Right lung (tissue), 2 donors: ENCODE measurements at regions not wholly inside any gene's neighbourhood (a gene's known extent, or its start where the extent isn't known, plus 50 kb on each side); places are given as distances from the start of the nearest gene placed in this dataset.

Experiments used
- DNase-seq, 2 donors: peaks; one replicate each; pipeline ENCODE4 v3.0.0-alpha.2; 2013

- DNase-seq, result no peak
These were observed 145.8 kb upstream of the ETS2 start for GRCh38 chr21:38659936-38660332.

GRCh38 chr21:38660333-38661196, 145.2 kb upstream of the ETS2 start:
- peak in 1 of 2 donors; percentile 33 for DNase-seq

DNA sequence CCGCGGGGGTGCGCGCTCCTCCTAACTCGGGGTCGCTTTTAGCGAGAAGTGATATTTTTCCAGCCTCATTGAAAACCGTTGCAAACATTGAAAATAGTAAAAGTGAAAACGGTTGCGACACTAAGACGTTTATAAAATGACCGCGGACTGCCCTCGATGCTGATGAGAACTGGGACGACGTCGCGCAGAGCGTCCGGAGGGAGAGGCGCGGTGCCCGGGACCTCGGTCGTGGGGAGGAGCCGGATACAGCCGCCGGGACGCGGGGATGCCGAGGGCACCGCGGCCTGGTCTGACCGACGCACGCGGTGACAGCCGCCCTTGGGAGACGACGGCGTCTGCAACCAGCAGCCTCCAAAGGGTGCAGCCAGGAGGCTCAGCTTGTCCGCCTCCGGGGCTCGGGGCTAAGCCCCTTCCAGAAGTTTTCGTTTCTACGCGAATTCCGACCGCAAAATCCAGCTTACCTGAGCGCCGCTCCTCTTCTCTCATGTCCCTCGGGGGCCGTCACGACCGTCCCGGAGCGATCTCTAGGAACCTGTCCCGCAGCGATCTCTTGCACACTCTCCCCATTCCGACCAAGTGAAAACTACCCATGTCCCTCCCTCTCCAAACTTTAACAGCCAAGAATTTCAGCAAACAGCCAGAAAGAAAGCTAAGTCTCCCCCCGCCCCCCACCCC, 144.4 kb upstream of the ETS2 start:
- DNase-seq, result peak; percentile 27 to 47

- DNase-seq, result peak; percentile 34
These were observed 143.7 kb upstream of the ETS2 start for GRCh38 chr21:38661889-38662568.

DNA sequence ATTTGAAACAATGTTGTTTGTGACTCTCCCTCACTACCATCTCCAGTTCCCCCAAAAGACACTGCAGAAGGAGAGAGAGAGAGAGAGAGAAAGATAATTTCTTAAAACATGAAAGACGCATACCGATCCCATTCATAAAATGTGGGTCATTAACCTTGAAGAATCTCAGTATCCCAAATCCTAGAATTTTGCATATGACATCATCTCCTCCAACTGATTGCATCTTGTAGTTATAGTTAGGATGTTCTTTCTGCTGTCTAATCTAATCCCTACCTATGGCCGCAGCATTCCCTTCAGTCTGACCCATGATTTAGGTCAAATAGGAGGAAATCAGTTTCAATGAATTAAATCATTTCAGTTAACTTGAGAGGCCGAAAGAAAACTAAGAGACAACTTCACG, 142.4 kb upstream of the ETS2 start:
- DNase-seq, result no peak

DNA sequence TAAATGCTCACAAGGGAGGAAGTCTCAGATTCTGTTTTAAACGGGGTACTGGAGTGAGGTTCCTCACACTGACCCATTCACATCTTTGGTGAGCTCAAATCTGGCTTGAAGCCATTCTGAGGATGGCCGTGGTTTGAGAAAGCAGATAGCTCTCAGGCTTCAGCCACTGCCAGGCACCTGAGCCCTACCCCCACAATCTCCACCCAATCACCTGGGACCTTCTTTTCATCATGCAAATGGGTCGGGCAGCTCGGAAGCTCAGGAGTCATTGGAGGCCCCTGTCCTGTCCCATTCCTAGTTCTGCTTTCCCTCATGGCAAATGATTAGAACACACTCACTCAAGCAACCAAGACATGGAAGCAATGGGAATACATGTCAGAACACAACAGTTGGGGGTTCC, 141.4 kb upstream of the ETS2 start:
- no peak for DNase-seq

DNA sequence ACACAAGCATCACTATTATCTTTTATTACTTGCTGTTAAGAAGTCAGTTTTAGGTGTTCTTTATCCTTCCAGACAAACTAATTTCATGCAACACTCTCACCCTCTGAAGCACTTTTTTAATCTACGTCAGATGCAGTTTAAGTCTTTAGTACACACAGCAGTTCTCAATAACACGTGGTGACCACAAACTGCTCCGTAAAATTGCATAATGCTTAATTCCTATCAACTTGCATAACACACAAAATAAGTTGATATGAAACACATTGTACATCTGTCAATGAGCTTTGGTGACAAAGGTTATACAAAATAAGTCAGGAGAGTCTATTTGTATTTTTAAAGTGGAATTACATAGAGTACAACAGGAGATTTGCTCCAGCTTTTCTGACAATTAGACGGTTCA, 140.9 kb upstream of the ETS2 start:
- peak; percentile 36 to 42 for DNase-seq

DNA sequence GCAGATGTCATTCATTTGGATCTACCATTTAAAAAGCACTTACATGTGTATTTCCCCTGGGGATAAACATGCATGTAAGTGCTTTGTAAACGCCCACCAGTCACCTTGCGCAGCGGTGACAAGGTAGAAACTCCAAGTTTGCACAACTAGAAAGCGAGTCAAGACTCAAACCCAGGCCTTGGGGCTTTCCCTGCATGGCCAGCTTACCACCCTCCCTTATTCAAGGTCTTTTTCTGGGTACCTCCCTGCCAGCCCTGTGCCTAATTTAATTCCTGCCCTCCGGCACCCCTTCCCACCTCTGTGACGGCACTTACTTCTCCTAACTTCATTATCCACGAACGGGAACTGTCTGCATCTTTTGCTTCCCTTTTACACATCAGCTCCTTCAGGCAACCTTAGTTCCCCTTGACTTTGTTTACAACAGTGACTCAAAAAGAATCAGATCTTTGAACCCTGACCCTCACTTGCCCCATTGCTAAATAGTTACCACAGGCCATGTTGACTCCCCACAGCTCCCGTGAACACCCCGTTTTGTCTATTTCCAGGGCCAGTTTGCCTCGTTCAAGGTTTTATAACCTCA, 138.3 kb upstream of the ETS2 start:
- DNase-seq, result no peak

GRCh38 chr21:38668067-38668466, 137.7 kb upstream of the ETS2 start:
- no peak for DNase-seq

- DNase-seq, result no peak
These were observed 137.2 kb upstream of the ETS2 start for GRCh38 chr21:38668541-38668940.

DNA sequence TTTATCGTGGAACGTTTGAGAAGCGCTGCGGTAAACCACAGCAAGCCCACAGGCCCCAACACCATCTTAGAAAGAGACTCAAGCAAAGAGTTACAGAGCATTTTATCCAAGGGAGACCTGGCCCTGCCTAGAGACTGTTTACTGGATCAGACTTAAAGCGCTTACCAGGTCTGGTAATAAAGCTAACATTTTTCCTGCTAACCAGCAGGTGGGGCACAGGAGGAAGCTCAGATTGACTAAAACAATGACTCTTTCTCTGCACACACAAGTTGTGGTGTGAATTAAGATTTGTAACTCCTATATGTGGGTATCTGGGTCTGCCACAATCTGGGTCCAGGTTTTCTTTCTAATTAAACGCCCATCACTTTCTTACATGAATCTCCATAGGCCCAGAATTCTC, 136.5 kb upstream of the ETS2 start:
- no peak for DNase-seq

DNA sequence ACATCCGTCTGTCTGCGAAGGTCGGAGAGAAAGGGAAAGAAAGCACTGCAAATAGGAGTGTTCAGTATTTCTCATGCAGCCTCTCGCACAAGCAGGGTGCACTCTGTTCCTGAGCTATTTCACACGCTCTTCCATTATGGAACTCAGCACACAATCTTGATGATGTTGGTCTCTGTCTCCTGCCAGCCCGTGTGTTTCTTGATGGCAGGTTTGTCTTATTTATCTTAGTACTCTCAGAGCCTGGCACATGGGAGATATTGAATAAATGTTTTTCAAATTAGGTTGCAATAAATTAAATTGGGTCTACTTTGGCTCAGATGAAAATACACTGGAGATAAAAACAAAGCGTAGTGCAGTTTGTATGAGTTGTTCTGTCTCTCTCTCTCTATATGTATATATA, 134.9 kb upstream of the ETS2 start:
- no peak for DNase-seq

GRCh38 chr21:38671773-38672172, 134.0 kb upstream of the ETS2 start:
- peak; percentile 50 to 64 for DNase-seq

- DNase-seq, result no peak
These were observed 130.4 kb upstream of the ETS2 start for GRCh38 chr21:38675182-38675824.

- DNase-seq, result no peak
These were observed 126.9 kb upstream of the ETS2 start for GRCh38 chr21:38678827-38679226.

DNA sequence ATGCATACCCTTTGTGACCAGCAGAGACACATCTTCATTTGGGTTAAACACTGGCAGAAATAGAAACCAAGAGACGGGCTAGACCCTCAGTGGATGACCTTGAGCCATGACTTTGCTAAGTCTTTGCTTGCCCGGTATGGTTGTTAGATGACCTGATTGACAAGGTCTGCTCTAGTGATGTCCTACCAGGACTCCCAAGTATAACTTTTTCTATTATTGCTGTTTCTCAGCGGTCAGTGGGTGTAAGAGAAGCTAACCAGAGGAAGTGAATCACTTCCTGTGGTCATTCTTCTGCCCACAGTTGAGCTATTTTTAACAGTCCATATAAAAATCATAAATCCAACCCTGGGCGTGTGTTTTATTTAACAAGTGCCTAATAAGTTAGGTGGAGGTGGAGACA, 126.2 kb upstream of the ETS2 start:
- DNase-seq, result no peak

GRCh38 chr21:38680401-38680800, 125.3 kb upstream of the ETS2 start:
- no peak for DNase-seq

DNA sequence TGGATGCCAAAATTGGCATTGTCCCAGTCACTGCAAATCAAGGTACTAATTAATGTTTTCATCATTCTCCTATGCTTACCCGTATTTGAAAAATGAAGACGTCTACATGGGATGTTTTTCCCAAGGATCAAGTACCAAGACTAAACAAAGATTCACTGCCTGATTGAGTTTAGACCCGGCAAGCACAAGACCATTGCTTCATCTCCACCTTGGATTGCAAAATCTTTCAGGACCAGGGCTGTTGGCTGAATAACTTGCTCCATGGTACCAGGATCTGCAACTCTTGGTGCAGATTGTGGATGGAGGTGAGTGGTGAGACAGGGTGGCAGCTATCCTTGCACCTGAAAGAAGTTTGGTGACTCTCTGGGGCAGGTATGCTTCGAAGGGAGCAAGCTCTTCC, 122.5 kb upstream of the ETS2 start:
- DNase-seq, result no peak

- no peak for DNase-seq
These were observed 117.7 kb upstream of the ETS2 start for GRCh38 chr21:38688068-38688467.

GRCh38 chr21:38691631-38692030, 114.1 kb upstream of the ETS2 start:
- DNase-seq, result no peak

DNA sequence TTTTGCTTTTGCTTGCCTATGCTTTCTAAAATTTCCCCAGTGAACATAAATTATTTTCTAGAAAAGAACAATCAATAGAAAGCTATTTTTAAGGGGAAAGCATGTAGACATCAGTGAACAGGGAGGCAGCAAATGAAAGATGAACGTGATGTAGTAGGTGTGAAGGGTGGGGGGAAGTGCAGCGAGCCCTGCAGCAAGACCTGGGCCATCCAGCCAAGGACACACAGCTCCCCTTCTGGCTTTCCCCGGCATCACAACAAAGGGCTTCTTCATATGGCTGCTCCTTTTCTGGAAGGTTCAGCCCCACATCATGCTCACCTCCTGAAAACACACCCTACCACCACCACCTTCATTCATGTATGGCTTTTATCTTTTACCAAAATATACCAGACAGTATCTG, 109.2 kb upstream of the ETS2 start:
- no peak for DNase-seq

GRCh38 chr21:38699048-38699447, 106.7 kb upstream of the ETS2 start:
- no peak for DNase-seq
